HCT116 (cell line): ENCODE measurements at regions not wholly inside any gene's neighbourhood (a gene's known extent, or its start where the extent isn't known, plus 50 kb on each side); places are given as distances from the start of the nearest gene placed in this dataset.

Source experiments
- ATAC-seq: fragments of 200-7000 bp; cut with Tn5 transposase; 2 replicates; pipeline ENCODE4 v1.9.1; 2020; ENCODE audit warnings: mild to moderate bottlenecking, moderate library complexity
- BruUV-seq: library from RNA; stranded (reverse); fragments of 400-500 nt; replicated peaks from 2 replicates; lab custom pipeline; 2021; lab: Mats Ljungman, UMichigan
- CTCF ChIA-PET: fragments of 300-600 bp; sonication (Branson Sonifier 250); formaldehyde crosslinking; loops from one replicate; lab custom pipeline; 2021; ENCODE audit warnings: antibody characterized with exemption; lab: Charles Lee
- POLR2A ChIA-PET: fragments of 300-600, 350-600 bp; sonication (Branson Sonifier 250); formaldehyde crosslinking; loops from one replicate; lab custom pipeline; 2021; ENCODE audit warnings: antibody characterized with exemption; lab: Charles Lee
- RAD21 ChIA-PET, 2 experiments: fragments of 300-600 bp; sonication (Branson Sonifier 250); formaldehyde crosslinking; loops; one replicate each; lab custom pipeline; 2023; ENCODE audit warnings: low total read pairs in 2 of 2; ENCODE audit not compliant: uncharacterized antibody in 2 of 2, unreplicated experiment in 2 of 2, low non-redundant PET in 1 of 2; lab: Charles Lee
- DNase-seq: peaks from one replicate; pipeline ENCODE4 v3.0.0-alpha.2; 2010; ENCODE audit warnings: low read depth, low spot score
- H2AFZ ChIP-seq: fragments of 200-600 bp; shearing (Covaris generic), sonication (generic); 2 replicates; pipeline ENCODE4 v1.6.1; 2017; ENCODE audit warnings: low read depth, mixed run types, mixed read lengths, antibody characterized with exemption, low read length; ENCODE audit not compliant: poor library complexity, severe bottlenecking
- H3K27ac ChIP-seq: 2 replicates; pipeline ENCODE4 v1.5.1; 2012; ENCODE audit warnings: low read depth, low read length
- H3K27me3 ChIP-seq: fragments of 200-600 bp; sonication (generic); 2 replicates; pipeline ENCODE4 v1.6.1; 2016; ENCODE audit warnings: mixed run types, low read length, mixed read lengths; ENCODE audit not compliant: insufficient read depth
- H3K36me3 ChIP-seq, 2 experiments: fragments of 200-500 bp in 1 of 2; fragments of 200-600 bp in 1 of 2; sonication (Bioruptor generic) in 1 of 2; sonication (generic) in 1 of 2; 2 replicates each; pipeline versions ENCODE4 v1.5.1 to v1.6.1; 2014 to 2016; ENCODE audit warnings: low read length in 2 of 2, inconsistent platforms in 1 of 2, mixed read lengths in 1 of 2, mixed run types in 1 of 2; ENCODE audit not compliant: insufficient read depth in 2 of 2, control insufficient read depth in 1 of 2
- H3K4me1 ChIP-seq, 2 experiments: fragments of 200-600 bp in 1 of 2; sonication (generic) in 1 of 2; 2 replicates each; pipeline versions ENCODE4 v1.5.1 to v1.6.1; 2012 to 2017; ENCODE audit warnings: low read length in 2 of 2, inconsistent platforms in 1 of 2, mild to moderate bottlenecking in 1 of 2, mixed read lengths in 1 of 2, mixed run types in 1 of 2, moderate library complexity in 1 of 2; ENCODE audit not compliant: insufficient read depth in 2 of 2, control insufficient read depth in 1 of 2
- H3K4me2 ChIP-seq: fragments of 200-600 bp; sonication (generic); 2 replicates; pipeline ENCODE4 v1.6.1; 2017; ENCODE audit warnings: mixed run types, low read length, mixed read lengths
- H3K4me3 ChIP-seq, 2 experiments: fragments of 200-600 bp in 1 of 2; sonication (generic) in 1 of 2; replicated peaks in 1 of 2; 2 replicates each; pipeline ENCODE4 v1.5.1; 2011 to 2016; ENCODE audit warnings: low read length in 2 of 2, control low read depth in 1 of 2, low read depth in 1 of 2, mild to moderate bottlenecking in 1 of 2, mixed read lengths in 1 of 2, mixed run types in 1 of 2
- H3K79me2 ChIP-seq: fragments of 200-600 bp; sonication (generic); 2 replicates; pipeline ENCODE4 v1.6.1; 2017; ENCODE audit warnings: mild to moderate bottlenecking, mixed run types, low read length, moderate library complexity, mixed read lengths; ENCODE audit not compliant: insufficient read depth
- H3K9ac ChIP-seq: fragments of 200-600 bp; sonication (generic); 2 replicates; pipeline ENCODE4 v1.6.1; 2016; ENCODE audit warnings: low read length, mixed read lengths
- H3K9me2 ChIP-seq: fragments of 200-600 bp; sonication (generic), shearing (Covaris generic); 2 replicates; pipeline ENCODE4 v1.6.1; 2017; ENCODE audit warnings: mixed run types, mild to moderate bottlenecking, moderate library complexity; ENCODE audit not compliant: insufficient read depth
- H3K9me3 ChIP-seq, 2 experiments: fragments of 200-500 bp in 1 of 2; fragments of 200-600 bp in 1 of 2; sonication (Bioruptor generic) in 1 of 2; sonication (generic) in 1 of 2; 2 replicates each; pipeline ENCODE4 v1.6.1; 2014 to 2017; ENCODE audit warnings: low read length in 2 of 2, mixed read lengths in 2 of 2, inconsistent platforms in 1 of 2, low read depth in 1 of 2, mild to moderate bottlenecking in 1 of 2, mixed run types in 1 of 2, moderate library complexity in 1 of 2; ENCODE audit not compliant: control insufficient read depth in 1 of 2, insufficient read depth in 1 of 2
- H4K20me1 ChIP-seq: fragments of 200-600 bp; sonication (generic), shearing (Covaris generic); 2 replicates; pipeline ENCODE4 v1.6.1; 2017; ENCODE audit warnings: mixed run types, mild to moderate bottlenecking, moderate library complexity; ENCODE audit not compliant: insufficient read depth
- CBX3 ChIP-seq: IDR thresholded peaks from 2 replicates; pipeline ENCODE4 v1.6.1; 2012; ENCODE audit warnings: low read depth
- CEBPB ChIP-seq: IDR thresholded peaks from 2 replicates; pipeline ENCODE4 v1.6.1; 2012; ENCODE audit warnings: low read depth
- EGR1 ChIP-seq: IDR thresholded peaks from 2 replicates; pipeline ENCODE4 v1.6.1; 2012; ENCODE audit warnings: low read depth
- EZH2 ChIP-seq: fragments of 200-600 bp; sonication (generic); IDR thresholded peaks from 2 replicates; pipeline ENCODE4 v1.6.1; 2017; ENCODE audit warnings: antibody characterized with exemption, mixed run types
- EZH2phosphoT487 ChIP-seq: fragments of 200-600 bp; IDR thresholded peaks from 2 replicates; pipeline ENCODE4 v1.6.1; 2018; ENCODE audit warnings: antibody characterized with exemption, borderline replicate concordance
- JUND ChIP-seq: IDR thresholded peaks from 2 replicates; pipeline ENCODE4 v1.6.1; 2012
- POLR2AphosphoS5 ChIP-seq: IDR thresholded peaks from 2 replicates; pipeline ENCODE4 v1.6.1; 2011; ENCODE audit warnings: mild to moderate bottlenecking, low read depth, low read length, moderate library complexity
- RAD21 ChIP-seq: IDR thresholded peaks from 2 replicates; pipeline ENCODE4 v1.6.1; 2012; ENCODE audit warnings: low read depth, mild to moderate bottlenecking
- SP1 ChIP-seq: IDR thresholded peaks from 2 replicates; pipeline ENCODE4 v1.6.1; 2012; ENCODE audit warnings: low read depth
- SRF ChIP-seq: IDR thresholded peaks from 2 replicates; pipeline ENCODE4 v1.6.1; 2012; ENCODE audit warnings: low read depth
- TCF7L2 ChIP-seq: IDR thresholded peaks from 2 replicates; pipeline ENCODE4 v1.7.0; 2011; ENCODE audit warnings: borderline replicate concordance, inconsistent platforms; ENCODE audit not compliant: insufficient read depth, insufficient read length; ENCODE audit errors: extremely low read depth
- YY1 ChIP-seq: IDR thresholded peaks from 2 replicates; pipeline ENCODE4 v1.6.1; 2011; ENCODE audit warnings: low read length, low read depth, moderate library complexity, mild to moderate bottlenecking; ENCODE audit not compliant: insufficient replicate concordance; ENCODE audit errors: extremely low read depth
- ZFX ChIP-seq: fragments of 450-650 bp; IDR thresholded peaks from 2 replicates; pipeline ENCODE4 v1.6.1; 2017
- ZNF274 ChIP-seq: fragments of 200-500 bp; sonication (Bioruptor generic); IDR thresholded peaks from 2 replicates; pipeline ENCODE4 v1.6.1; 2014; ENCODE audit warnings: mild to moderate bottlenecking, low read depth, low read length, inconsistent platforms
- intact Hi-C: fragments of 100-400 bp; cut with micrococcal nuclease; formaldehyde crosslinking; loops from 2 replicates; pipeline ENCODE4 v1.10.0; 2022
- TF ChIP-seq, protein P1 (sequence below): IDR thresholded peaks from 2 replicates; pipeline ENCODE4 v1.6.1; 2012; ENCODE audit warnings: low read depth
- TF ChIP-seq, protein P2 (sequence below): IDR thresholded peaks from 2 replicates; pipeline ENCODE4 v1.6.1; 2012
- TF ChIP-seq, protein P3 (sequence below): IDR thresholded peaks from 2 replicates; pipeline ENCODE4 v1.6.1; 2011; ENCODE audit warnings: mild to moderate bottlenecking, low read length, moderate library complexity; ENCODE audit not compliant: insufficient replicate concordance; ENCODE audit errors: extremely low read depth
- TF ChIP-seq, protein P4 (sequence below), 3 experiments: fragments of 200-600 bp in 1 of 3; sonication (generic) in 1 of 3; IDR thresholded peaks in 2 of 3; conservative IDR thresholded peaks in 1 of 3; 2 replicates each; pipeline ENCODE4 v1.5.1; 2012 to 2017; ENCODE audit warnings: low read depth in 2 of 3, low read length in 2 of 3, antibody characterized with exemption in 1 of 3, borderline replicate concordance in 1 of 3, control low read depth in 1 of 3, mild to moderate bottlenecking in 1 of 3, mixed read lengths in 1 of 3, mixed run types in 1 of 3, moderate library complexity in 1 of 3; ENCODE audit not compliant: insufficient read depth in 1 of 3

DNA sequence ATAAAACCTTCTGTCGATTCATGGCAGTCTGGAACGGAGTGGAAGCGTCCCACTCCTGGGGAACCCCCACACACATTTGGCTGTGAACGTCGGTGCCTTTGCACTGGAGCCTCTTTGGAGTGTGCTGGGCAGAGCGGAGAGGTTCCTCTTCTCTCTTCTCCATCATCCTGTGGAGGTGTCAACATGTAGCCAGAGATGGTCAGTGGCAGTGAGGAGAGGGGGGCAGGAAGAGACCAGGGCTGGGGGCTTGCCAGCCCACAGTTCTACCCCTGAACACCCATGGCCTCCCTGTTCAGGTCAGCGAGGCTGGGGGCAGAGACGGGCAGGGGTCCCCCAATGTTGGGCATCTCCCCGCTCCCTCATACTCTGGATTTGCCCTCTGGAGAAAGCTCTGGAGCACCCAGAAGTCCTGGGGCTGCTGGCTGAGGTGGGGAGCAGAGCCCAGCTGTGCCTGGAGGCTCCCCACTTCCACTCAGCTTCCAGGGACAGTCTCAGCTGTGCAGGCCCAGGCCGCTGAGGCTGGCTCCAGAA lies 223.7 kb downstream of the SEC14L1 start (continued):
- no peak for TF ChIP-seq POLR2AphosphoS5

DNA sequence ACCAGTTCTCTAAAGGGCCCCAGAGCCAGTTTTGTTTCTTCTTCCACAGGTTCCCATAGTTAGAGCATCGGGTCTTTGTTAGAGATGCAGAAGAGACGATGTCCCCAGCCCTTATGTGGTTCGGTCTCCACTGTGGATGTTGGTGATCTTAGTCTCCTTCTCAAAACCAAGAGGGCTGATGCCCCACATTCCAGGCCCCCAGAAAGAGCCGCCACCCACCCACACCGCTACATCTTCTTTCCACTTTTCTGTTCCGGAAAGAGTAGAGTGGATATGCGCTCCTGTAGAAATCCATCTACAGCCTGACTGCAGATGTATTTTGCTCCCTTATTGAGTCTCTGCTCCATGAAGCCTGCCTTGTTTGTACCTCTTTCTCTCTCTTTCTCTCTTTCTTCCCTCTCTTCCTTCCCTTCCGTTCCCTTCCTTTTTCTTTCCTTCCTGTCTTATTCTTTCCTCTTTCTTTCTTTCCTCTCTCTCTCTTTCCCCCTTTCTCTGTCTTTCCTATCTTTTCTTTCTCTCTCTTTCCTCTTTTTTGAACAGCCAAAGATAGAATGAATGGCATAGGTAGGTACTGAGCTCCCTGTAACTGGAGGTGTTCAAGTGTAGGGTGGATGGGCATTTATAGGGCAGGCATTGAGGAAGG lies 224.3 kb downstream of the SEC14L1 start:
- no peak for DNase-seq
- ChIA-PET POLR2A (no interaction called here), CTCF (no interaction called here), RAD21 (no interaction called here)
- intact Hi-C loops: no loop called here
- Histone ChIP-seq H3K9me3 (no peaks in the 10 kb centered on the region), H3K9me2 (no peaks in the 10 kb centered on the region), H3K4me1 (peaks cover 42 to 65% of the 10 kb centered on the region in 2 experiments), H3K4me3 (peak overlapping the region; percentile 3 to 19; a peak in 3 of 4 replicates), H3K79me2 (peaks cover 95% of the 10 kb centered on the region), H3K27ac (peak overlapping the region; percentile 44), H3K36me3 (no peaks in the 10 kb centered on the region), H3K27me3 (no peaks in the 10 kb centered on the region), H2AFZ (no peak overlapping the region), H3K4me2 (peak overlapping the region; percentile 75), H4K20me1 (peaks cover 6% of the 10 kb centered on the region; the same call in 1 of the 2 replicates), H3K9ac (peak overlapping the region; percentile 51)
- ATAC-seq: no peak
- no TSS peak for BruUV-seq
- TF ChIP-seq ZNF274: no peak
- no peak for TF ChIP-seq SRF
- no peak for TF ChIP-seq EZH2phosphoT487
- TF ChIP-seq, protein P1, sequence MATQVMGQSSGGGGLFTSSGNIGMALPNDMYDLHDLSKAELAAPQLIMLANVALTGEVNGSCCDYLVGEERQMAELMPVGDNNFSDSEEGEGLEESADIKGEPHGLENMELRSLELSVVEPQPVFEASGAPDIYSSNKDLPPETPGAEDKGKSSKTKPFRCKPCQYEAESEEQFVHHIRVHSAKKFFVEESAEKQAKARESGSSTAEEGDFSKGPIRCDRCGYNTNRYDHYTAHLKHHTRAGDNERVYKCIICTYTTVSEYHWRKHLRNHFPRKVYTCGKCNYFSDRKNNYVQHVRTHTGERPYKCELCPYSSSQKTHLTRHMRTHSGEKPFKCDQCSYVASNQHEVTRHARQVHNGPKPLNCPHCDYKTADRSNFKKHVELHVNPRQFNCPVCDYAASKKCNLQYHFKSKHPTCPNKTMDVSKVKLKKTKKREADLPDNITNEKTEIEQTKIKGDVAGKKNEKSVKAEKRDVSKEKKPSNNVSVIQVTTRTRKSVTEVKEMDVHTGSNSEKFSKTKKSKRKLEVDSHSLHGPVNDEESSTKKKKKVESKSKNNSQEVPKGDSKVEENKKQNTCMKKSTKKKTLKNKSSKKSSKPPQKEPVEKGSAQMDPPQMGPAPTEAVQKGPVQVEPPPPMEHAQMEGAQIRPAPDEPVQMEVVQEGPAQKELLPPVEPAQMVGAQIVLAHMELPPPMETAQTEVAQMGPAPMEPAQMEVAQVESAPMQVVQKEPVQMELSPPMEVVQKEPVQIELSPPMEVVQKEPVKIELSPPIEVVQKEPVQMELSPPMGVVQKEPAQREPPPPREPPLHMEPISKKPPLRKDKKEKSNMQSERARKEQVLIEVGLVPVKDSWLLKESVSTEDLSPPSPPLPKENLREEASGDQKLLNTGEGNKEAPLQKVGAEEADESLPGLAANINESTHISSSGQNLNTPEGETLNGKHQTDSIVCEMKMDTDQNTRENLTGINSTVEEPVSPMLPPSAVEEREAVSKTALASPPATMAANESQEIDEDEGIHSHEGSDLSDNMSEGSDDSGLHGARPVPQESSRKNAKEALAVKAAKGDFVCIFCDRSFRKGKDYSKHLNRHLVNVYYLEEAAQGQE: no peak
- no peak for TF ChIP-seq EZH2
- no peak for TF ChIP-seq CEBPB
- TF ChIP-seq YY1: no peak
- TF ChIP-seq RAD21: no peak
- TF ChIP-seq, protein P2, sequence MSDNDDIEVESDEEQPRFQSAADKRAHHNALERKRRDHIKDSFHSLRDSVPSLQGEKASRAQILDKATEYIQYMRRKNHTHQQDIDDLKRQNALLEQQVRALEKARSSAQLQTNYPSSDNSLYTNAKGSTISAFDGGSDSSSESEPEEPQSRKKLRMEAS: no peak
- no peak for TF ChIP-seq ZFX
- no peak for TF ChIP-seq SP1
- TF ChIP-seq, protein P3, sequence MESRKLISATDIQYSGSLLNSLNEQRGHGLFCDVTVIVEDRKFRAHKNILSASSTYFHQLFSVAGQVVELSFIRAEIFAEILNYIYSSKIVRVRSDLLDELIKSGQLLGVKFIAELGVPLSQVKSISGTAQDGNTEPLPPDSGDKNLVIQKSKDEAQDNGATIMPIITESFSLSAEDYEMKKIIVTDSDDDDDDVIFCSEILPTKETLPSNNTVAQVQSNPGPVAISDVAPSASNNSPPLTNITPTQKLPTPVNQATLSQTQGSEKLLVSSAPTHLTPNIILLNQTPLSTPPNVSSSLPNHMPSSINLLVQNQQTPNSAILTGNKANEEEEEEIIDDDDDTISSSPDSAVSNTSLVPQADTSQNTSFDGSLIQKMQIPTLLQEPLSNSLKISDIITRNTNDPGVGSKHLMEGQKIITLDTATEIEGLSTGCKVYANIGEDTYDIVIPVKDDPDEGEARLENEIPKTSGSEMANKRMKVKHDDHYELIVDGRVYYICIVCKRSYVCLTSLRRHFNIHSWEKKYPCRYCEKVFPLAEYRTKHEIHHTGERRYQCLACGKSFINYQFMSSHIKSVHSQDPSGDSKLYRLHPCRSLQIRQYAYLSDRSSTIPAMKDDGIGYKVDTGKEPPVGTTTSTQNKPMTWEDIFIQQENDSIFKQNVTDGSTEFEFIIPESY: no peak
- TF ChIP-seq TCF7L2: no peak
- TF ChIP-seq, protein P4, sequence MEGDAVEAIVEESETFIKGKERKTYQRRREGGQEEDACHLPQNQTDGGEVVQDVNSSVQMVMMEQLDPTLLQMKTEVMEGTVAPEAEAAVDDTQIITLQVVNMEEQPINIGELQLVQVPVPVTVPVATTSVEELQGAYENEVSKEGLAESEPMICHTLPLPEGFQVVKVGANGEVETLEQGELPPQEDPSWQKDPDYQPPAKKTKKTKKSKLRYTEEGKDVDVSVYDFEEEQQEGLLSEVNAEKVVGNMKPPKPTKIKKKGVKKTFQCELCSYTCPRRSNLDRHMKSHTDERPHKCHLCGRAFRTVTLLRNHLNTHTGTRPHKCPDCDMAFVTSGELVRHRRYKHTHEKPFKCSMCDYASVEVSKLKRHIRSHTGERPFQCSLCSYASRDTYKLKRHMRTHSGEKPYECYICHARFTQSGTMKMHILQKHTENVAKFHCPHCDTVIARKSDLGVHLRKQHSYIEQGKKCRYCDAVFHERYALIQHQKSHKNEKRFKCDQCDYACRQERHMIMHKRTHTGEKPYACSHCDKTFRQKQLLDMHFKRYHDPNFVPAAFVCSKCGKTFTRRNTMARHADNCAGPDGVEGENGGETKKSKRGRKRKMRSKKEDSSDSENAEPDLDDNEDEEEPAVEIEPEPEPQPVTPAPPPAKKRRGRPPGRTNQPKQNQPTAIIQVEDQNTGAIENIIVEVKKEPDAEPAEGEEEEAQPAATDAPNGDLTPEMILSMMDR (IDR thresholded peaks at IDR 0.05 in 2 of 3, conservative IDR thresholded peaks at IDR 0.05 in 1 of 3; ENCODE audit: borderline replicate concordance in 1 of 3, insufficient read depth in 1 of 3, low read depth in 2 of 3, low read length in 2 of 3): no peak
- no peak for TF ChIP-seq EGR1
- no peak for TF ChIP-seq JUND
- no peak for TF ChIP-seq CBX3
